Astrocyte of the cerebellum (primary cell): ENCODE measurements at regions not wholly inside any gene's neighbourhood (a gene's known extent, or its start where the extent isn't known, plus 50 kb on each side); places are given as distances from the start of the nearest gene placed in this dataset.

Source experiments
- DNase-seq: peaks from one replicate; pipeline ENCODE4 v3.0.0-alpha.2; 2011; ENCODE audit warnings: low read depth
- H3K4me3 ChIP-seq: 2 replicates; pipeline ENCODE4 v1.5.1; 2011; ENCODE audit warnings: mild to moderate bottlenecking, low read depth, low read length, moderate library complexity
- in situ Hi-C: cut with HindIII; loops from 2 replicates; pipeline ENCODE4 v1.10.0; 2017; ENCODE audit warnings: low sequenced_read_pairs
- TF ChIP-seq, protein P1 (sequence below): IDR thresholded peaks from 2 replicates; pipeline ENCODE4 v1.5.1; 2012; ENCODE audit warnings: low read length, low read depth, moderate library complexity, mild to moderate bottlenecking; ENCODE audit errors: missing control alignments

GRCh38 chr20:60201198-60201835 lies 243.1 kb downstream of the CDH26 start:
- in situ Hi-C loops = loop anchor here (25.0 kb wide), 1 partner anchor 1036 kb away; no protein-coding TSS in a partner anchor
- TF ChIP-seq, protein P1, sequence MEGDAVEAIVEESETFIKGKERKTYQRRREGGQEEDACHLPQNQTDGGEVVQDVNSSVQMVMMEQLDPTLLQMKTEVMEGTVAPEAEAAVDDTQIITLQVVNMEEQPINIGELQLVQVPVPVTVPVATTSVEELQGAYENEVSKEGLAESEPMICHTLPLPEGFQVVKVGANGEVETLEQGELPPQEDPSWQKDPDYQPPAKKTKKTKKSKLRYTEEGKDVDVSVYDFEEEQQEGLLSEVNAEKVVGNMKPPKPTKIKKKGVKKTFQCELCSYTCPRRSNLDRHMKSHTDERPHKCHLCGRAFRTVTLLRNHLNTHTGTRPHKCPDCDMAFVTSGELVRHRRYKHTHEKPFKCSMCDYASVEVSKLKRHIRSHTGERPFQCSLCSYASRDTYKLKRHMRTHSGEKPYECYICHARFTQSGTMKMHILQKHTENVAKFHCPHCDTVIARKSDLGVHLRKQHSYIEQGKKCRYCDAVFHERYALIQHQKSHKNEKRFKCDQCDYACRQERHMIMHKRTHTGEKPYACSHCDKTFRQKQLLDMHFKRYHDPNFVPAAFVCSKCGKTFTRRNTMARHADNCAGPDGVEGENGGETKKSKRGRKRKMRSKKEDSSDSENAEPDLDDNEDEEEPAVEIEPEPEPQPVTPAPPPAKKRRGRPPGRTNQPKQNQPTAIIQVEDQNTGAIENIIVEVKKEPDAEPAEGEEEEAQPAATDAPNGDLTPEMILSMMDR = no peak
- no peak for DNase-seq
- H3K4me3 ChIP-seq = no peak overlapping the region

DNA sequence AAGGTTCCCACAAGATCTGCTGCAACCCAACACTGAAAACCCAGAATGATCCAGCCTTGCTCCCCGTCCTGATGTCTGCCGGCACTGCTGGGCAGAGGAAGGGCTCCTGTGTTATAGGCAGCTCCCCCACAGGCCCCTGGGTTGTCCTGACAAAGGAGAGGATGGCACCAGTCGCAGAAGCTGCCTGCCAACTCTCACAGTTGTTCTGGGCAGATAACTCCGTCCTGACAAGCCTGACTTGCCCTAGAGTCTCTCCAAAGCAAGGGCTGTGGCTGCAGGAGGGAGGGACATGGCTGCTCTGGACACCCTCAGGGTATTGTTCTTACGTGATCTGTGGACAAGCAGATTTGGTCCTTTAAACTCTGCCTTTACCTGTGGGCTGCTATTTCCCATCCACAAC lies 243.8 kb downstream of the CDH26 start:
- H3K4me3 ChIP-seq = no peak overlapping the region
- DNase-seq = no peak
- in situ Hi-C loops = loop anchor here (25.0 kb wide), 1 partner anchor 1035 kb away; no protein-coding TSS in a partner anchor
- TF ChIP-seq, protein P1 = no peak

GRCh38 chr20:60203451-60203850 lies 245.2 kb downstream of the CDH26 start:
- in situ Hi-C loops = loop anchor here (25.0 kb wide), 1 partner anchor 1034 kb away; no protein-coding TSS in a partner anchor
- TF ChIP-seq, protein P1 = no peak
- no peak for DNase-seq
- no peak overlapping the region for H3K4me3 ChIP-seq

DNA sequence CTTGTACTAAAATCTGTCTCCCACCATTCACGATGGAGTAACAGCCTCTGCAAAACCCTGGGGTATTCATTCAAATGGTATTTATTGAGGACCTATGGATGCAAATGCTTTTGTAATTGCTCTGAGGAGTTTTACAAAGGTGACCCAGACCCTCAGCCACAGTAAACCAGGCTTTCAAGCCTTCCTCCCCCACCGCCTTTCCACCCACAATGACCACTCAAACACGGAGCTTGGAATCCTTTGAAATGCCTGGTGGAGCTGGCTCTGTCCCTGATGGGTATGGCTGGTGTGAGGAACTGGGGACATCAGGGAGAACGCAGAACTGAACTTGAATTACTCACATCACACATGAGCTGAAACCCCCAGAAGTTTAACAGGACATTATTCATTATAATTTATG lies 246.4 kb downstream of the CDH26 start:
- in situ Hi-C loops = loop anchor here (25.0 kb wide), 1 partner anchor 1033 kb away; no protein-coding TSS in a partner anchor
- no peak overlapping the region for H3K4me3 ChIP-seq
- TF ChIP-seq, protein P1 = no peak
- no peak for DNase-seq

DNA sequence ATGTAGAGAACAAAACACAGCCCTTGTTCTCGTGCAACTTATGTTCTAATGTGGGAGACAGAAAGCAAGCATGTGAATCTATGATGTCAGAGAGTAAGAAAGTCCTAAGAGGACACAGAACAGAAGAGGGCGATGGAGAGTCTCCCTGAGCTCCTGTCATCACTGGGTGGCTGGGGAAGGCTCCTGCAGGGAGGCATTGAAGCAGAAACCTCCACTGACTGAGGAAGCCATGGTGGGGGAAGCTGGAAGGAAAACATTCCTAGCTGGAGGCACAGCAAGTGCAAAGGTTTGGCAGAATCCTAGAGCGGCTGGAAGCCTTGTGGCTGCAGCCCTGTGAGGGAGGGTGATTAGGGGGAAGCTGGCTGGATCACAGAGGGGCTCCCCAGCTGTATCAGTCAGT lies 248.0 kb downstream of the CDH26 start:
- peak; percentile 26 for DNase-seq
- in situ Hi-C loops = loop anchor here (25.0 kb wide), 1 partner anchor 1031 kb away; no protein-coding TSS in a partner anchor
- TF ChIP-seq, protein P1 = peak; percentile 57
- no peak overlapping the region for H3K4me3 ChIP-seq

DNA sequence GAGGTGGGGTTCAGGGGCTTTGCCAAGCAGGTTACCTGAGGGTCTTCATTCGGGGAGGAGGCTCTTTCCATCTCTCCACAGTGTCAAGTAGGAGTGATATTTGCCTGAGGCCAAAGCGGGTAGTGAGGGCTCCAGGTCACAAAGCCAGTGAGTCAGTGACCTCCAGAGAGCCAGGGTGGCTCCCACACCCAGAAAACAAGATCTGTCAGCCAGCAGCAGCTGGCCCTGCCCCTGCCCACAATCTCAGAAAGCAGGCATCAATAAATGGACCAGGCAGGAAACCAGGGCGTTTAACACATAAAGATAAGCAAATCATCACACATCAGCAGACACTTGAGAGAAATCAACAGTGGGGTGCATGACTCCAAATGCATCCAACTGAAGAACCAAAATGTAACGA lies 250.8 kb downstream of the CDH26 start:
- no peak overlapping the region for H3K4me3 ChIP-seq
- TF ChIP-seq, protein P1 = no peak
- in situ Hi-C loops = loop anchor here (25.0 kb wide), 1 partner anchor 1028 kb away; no protein-coding TSS in a partner anchor
- DNase-seq = no peak
